ENCODE measurements at regions not wholly inside any gene's neighbourhood (a gene's known extent, or its start where the extent isn't known, plus 50 kb on each side); places are given as distances from the start of the nearest gene placed in this dataset.

- H3K9me3 ChIP-seq (replicated peaks; ENCODE audit: control insufficient read depth, insufficient read depth, low read depth, low read length) = no peaks in the 10 kb centered on the region
- BruUV-seq (replicated peaks) = no TSS peak
- WGBS (ENCODE audit: insufficient coverage, low coverage, missing lambda C conversion rate) = 23% methylated on average over 4 of the region's 4 CpGs
- no peak overlapping the region for H3K4me2 ChIP-seq (ENCODE audit: insufficient read depth, low read length)
- H3K27me3 ChIP-seq (ENCODE audit: control insufficient read depth in 2 of 2, insufficient read depth in 2 of 2, low read length in 2 of 2) = no peaks in the 10 kb centered on the region
- no peaks in the 10 kb centered on the region for H3K9me1 ChIP-seq (ENCODE audit: control insufficient read depth, insufficient read depth, low read length)
- no peaks in the 10 kb centered on the region for H3K79me2 ChIP-seq (ENCODE audit: control insufficient read depth, insufficient read depth, low read length)
- no peak overlapping the region for H3K4me3 ChIP-seq
- FAIRE-seq = no peak
- H3K4me1 ChIP-seq (replicated peaks in 1 of 2; ENCODE audit: control insufficient read depth in 2 of 2, insufficient read depth in 2 of 2, low read length in 2 of 2) = no peaks in the 10 kb centered on the region
- H3K36me3 ChIP-seq (ENCODE audit: control insufficient read depth, insufficient read depth, low read length) = no peaks in the 10 kb centered on the region
- in situ Hi-C loops (cut with MboI) (no loop called here), intact Hi-C loops (cut with micrococcal nuclease) (no loop called here)
- ATAC-seq = no peak
- ChIA-PET CTCF (ENCODE audit: low intra/inter-chr PET ratio) (no interaction called here), POLR2A (no interaction called here)
- H2AFZ ChIP-seq (ENCODE audit: low read depth, low read length) = no peak overlapping the region
- H3K27ac ChIP-seq (ENCODE audit: extremely low read depth, low read depth, low read length) = no peak overlapping the region
- DNase-seq (ENCODE audit: extremely low read depth in 1 of 4, low spot score in 3 of 4) = no peak
- H3K9ac ChIP-seq (ENCODE audit: insufficient read depth in 1 of 2, low read depth in 2 of 2, low read length in 2 of 2) = no peak overlapping the region
- H4K20me1 ChIP-seq (replicated peaks; ENCODE audit: control insufficient read depth, insufficient read depth, low read length) = no peaks in the 10 kb centered on the region
- no peak for TF ChIP-seq ESRRA (IDR thresholded peaks at IDR 0.05; ENCODE audit: borderline replicate concordance, low read depth)
- no peak for TF ChIP-seq JUN (IDR thresholded peaks at IDR 0.05; ENCODE audit: borderline replicate concordance, low read depth, low read length)
- no peak for TF ChIP-seq JUN (CRISPR knock-in tag; IDR thresholded peaks at IDR 0.05; ENCODE audit: borderline replicate concordance)
- TF ChIP-seq ZBED1 (IDR thresholded peaks at IDR 0.05) = no peak
- no peak for TF ChIP-seq DIDO1 (tag; IDR thresholded peaks at IDR 0.05; ENCODE audit: low read depth)
- no peak for TF ChIP-seq FIP1L1 (IDR thresholded peaks at IDR 0.05; ENCODE audit: low read depth, low read length, poor library complexity, severe bottlenecking)
- no peak for TF ChIP-seq ZNF324 (CRISPR knock-in tag; IDR thresholded peaks at IDR 0.05)
- TF ChIP-seq CREB5 (CRISPR knock-in tag; IDR thresholded peaks at IDR 0.05) = no peak
- TF ChIP-seq, protein P1, sequence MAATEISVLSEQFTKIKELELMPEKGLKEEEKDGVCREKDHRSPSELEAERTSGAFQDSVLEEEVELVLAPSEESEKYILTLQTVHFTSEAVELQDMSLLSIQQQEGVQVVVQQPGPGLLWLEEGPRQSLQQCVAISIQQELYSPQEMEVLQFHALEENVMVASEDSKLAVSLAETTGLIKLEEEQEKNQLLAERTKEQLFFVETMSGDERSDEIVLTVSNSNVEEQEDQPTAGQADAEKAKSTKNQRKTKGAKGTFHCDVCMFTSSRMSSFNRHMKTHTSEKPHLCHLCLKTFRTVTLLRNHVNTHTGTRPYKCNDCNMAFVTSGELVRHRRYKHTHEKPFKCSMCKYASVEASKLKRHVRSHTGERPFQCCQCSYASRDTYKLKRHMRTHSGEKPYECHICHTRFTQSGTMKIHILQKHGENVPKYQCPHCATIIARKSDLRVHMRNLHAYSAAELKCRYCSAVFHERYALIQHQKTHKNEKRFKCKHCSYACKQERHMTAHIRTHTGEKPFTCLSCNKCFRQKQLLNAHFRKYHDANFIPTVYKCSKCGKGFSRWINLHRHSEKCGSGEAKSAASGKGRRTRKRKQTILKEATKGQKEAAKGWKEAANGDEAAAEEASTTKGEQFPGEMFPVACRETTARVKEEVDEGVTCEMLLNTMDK (IDR thresholded peaks at IDR 0.05; ENCODE audit: borderline replicate concordance, insufficient read depth, low read depth, low read length, poor library complexity, severe bottlenecking) = no peak
- TF ChIP-seq AFF1 (IDR thresholded peaks at IDR 0.05; ENCODE audit: low read depth in 1 of 2, partially characterized antibody in 2 of 2) = no peak
- TF ChIP-seq FOXA1 (IDR thresholded peaks at IDR 0.05; ENCODE audit: borderline replicate concordance) = no peak
- TF ChIP-seq ZNF699 (CRISPR knock-in tag; IDR thresholded peaks at IDR 0.05; ENCODE audit: insufficient replicate concordance) = no peak
- no peak for TF ChIP-seq PHF8 (IDR thresholded peaks at IDR 0.05; ENCODE audit: borderline replicate concordance, low read length)
- TF ChIP-seq, protein P2, sequence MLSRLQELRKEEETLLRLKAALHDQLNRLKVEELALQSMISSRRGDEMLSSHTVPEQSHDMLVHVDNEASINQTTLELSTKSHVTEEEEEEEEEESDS (CRISPR knock-in tag; IDR thresholded peaks at IDR 0.05) = no peak
- no peak for TF ChIP-seq RBFOX2 (IDR thresholded peaks at IDR 0.05; ENCODE audit: low read depth, low read length)
- TF ChIP-seq MEF2A (IDR thresholded peaks at IDR 0.05; ENCODE audit: control insufficient read depth, low read depth, low read length) = no peak
- no peak for TF ChIP-seq XRCC3 (IDR thresholded peaks at IDR 0.05)
These were observed 954.8 kb downstream of the GBE1 start for GRCh38 chr3:80806673-80807072.

Data from K562 (cell line).